GM13976 (cell line): ENCODE measurements at regions not wholly inside any gene's neighbourhood (a gene's known extent, or its start where the extent isn't known, plus 50 kb on each side); places are given as distances from the start of the nearest gene placed in this dataset.

Experiments used
- DNase-seq: peaks from one replicate; pipeline ENCODE4 v3.0.0; 2012; ENCODE audit warnings: low spot score
- CTCF ChIP-seq: IDR thresholded peaks from 2 replicates; pipeline ENCODE4 v1.5.1; 2012; ENCODE audit warnings: borderline replicate concordance, mild to moderate bottlenecking; ENCODE audit not compliant: insufficient read depth; ENCODE audit errors: extremely low read depth, missing control alignments, control extremely low read depth
- in situ Hi-C: fragments of 300-500 bp; cut with MboI; formaldehyde crosslinking; loops from one replicate; pipeline ENCODE4 v1.12.0; 2022; ENCODE audit warnings: low sequenced_read_pairs, mixed read lengths, inconsistent platforms; ENCODE audit not compliant: unreplicated experiment

- DNase-seq, result no peak
- in situ Hi-C loops, result no loop called here
- no peak for TF ChIP-seq CTCF
Observed at GRCh38 chr7:84812021-84812420, 374.8 kb downstream of the SEMA3D start.

- no peak for TF ChIP-seq CTCF
- no peak for DNase-seq
- in situ Hi-C loops, result no loop called here
Observed at GRCh38 chr7:84811362-84811761, 375.5 kb downstream of the SEMA3D start.

GRCh38 chr7:84809877-84810276 lies 377.0 kb downstream of the SEMA3D start:
- TF ChIP-seq CTCF, result no peak
- no peak for DNase-seq
- in situ Hi-C loops, result no loop called here

- TF ChIP-seq CTCF, result no peak
- DNase-seq, result no peak
- in situ Hi-C loops, result no loop called here
Observed at GRCh38 chr7:84803979-84804378, 382.9 kb downstream of the SEMA3D start.

DNA sequence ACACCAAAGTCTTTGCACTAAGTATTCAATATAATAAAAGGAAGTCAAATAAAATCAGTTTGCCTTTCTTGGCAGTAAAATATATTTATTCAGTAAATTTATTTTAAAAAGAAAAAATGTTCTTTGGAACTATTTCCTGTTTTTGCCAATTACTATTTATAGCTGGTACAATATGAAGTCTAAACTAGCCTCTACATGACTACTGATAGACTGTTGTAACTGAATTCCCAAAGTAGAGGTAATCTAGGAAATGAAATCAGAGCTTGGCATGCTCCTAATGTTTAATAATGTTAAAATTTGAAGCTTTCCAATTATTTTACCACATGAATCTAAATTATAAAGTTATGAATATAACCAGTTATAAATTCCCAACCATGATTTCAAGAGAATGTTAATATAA lies 385.5 kb downstream of the SEMA3D start:
- DNase-seq, result no peak
- in situ Hi-C loops, result no loop called here
- no peak for TF ChIP-seq CTCF

- no peak for TF ChIP-seq CTCF
- DNase-seq, result no peak
- in situ Hi-C loops, result no loop called here
Observed at GRCh38 chr7:84800846-84801245, 386.0 kb downstream of the SEMA3D start.

DNA sequence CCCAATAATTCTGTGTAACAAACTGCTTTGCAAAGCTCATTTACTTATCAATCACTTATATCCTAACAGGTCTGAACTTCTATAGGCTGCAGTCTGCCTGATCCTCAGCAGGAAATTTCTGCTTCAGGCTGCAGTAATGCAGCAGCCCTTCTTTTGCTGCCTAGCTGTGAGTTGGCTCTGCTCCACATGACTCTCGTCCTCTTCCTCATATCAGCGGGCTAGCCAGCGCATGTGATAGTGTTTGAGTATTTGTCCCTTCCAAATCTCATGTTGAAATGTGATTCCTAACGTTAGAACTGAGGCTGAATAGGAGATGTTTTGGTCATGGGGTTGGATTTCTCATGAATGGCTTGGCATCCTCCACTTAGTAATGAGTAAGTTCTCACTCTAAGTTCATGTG lies 387.8 kb downstream of the SEMA3D start:
- no peak for TF ChIP-seq CTCF
- in situ Hi-C loops, result no loop called here
- no peak for DNase-seq
